T-cell (primary cell): ENCODE measurements at regions not wholly inside any gene's neighbourhood (a gene's known extent, or its start where the extent isn't known, plus 50 kb on each side); places are given as distances from the start of the nearest gene placed in this dataset.

Experiments
- ATAC-seq, 4 experiments: fragments of 200-7000 bp in 3 of 4; fragments of 150-1000 bp in 1 of 4; cut with Tn5 transposase; replicated peaks in 1 of 4; 1 replicate in 3 of 4; 2 replicates in 1 of 4; pipeline ENCODE4 v1.10.0; 2021; ENCODE audit warnings: moderate library complexity in 3 of 4, mild to moderate bottlenecking in 2 of 4, moderate number of reproducible peaks in 1 of 4
- CTCF ChIA-PET, 2 donors: fragments of 300-600 bp; sonication (Branson Sonifier 250); formaldehyde crosslinking; loops; one replicate each; lab custom pipeline; 2022; ENCODE audit warnings: antibody characterized with exemption in 2 of 2; lab: Charles Lee
- POLR2A ChIA-PET, 2 donors: fragments of 300-600 bp; sonication (Branson Sonifier 250); formaldehyde crosslinking; loops; one replicate each; lab custom pipeline; 2022; ENCODE audit warnings: antibody characterized with exemption in 2 of 2; lab: Charles Lee
- DNase-seq, 35 experiments: peaks; one replicate each; pipeline versions ENCODE4 v3.0.0 to v3.0.0-alpha.2; 2013 to 2023
- H3K27ac ChIP-seq: one replicate; pipeline ENCODE4 v1.5.1; 2013; ENCODE audit warnings: low read length
- H3K27me3 ChIP-seq, 2 experiments: replicated peaks in 1 of 2; 1 replicate in 1 of 2; 2 replicates in 1 of 2; pipeline versions ENCODE4 v1.6.1 to v1.7.0; 2013; ENCODE audit warnings: low read length in 1 of 2, mixed read lengths in 1 of 2; ENCODE audit not compliant: control insufficient read depth in 2 of 2, insufficient read depth in 2 of 2; ENCODE audit errors: extremely low read depth in 1 of 2
- H3K36me3 ChIP-seq, 2 donors: 1 replicate in 1 of 2; 2 replicates in 1 of 2; pipeline versions ENCODE4 v1.6.1 to v1.7.0; 2013; ENCODE audit warnings: low read length in 1 of 2; ENCODE audit not compliant: control insufficient read depth in 2 of 2, insufficient read depth in 1 of 2; ENCODE audit errors: extremely low read depth in 1 of 2
- H3K4me1 ChIP-seq, 2 experiments: 1 replicate in 1 of 2; 2 replicates in 1 of 2; pipeline versions ENCODE4 v1.6.1 to v1.7.0; 2013; ENCODE audit warnings: low read length in 2 of 2, mixed read lengths in 1 of 2; ENCODE audit not compliant: insufficient read depth in 2 of 2, control insufficient read depth in 1 of 2; ENCODE audit errors: extremely low read depth in 1 of 2
- H3K4me3 ChIP-seq, 2 donors: 1 replicate in 1 of 2; 2 replicates in 1 of 2; pipeline versions ENCODE4 v1.5.1 to v1.7.0; 2013; ENCODE audit warnings: mild to moderate bottlenecking in 2 of 2, low read length in 1 of 2, moderate library complexity in 1 of 2; ENCODE audit not compliant: control insufficient read depth in 1 of 2; ENCODE audit errors: extremely low read depth in 1 of 2
- H3K9me3 ChIP-seq: 2 replicates; pipeline ENCODE4 v1.7.0; 2013
- H3K27ac Mint-ChIP-seq, 2 donors: one replicate each; pipeline ENCODE4 v1.8.0; 2020 to 2021; ENCODE audit warnings: mild to moderate bottlenecking in 2 of 2, mixed read lengths in 2 of 2
- H3K27me3 Mint-ChIP-seq, 2 donors: one replicate each; pipeline ENCODE4 v1.8.0; 2021 to 2022; ENCODE audit warnings: mixed read lengths in 2 of 2
- H3K36me3 Mint-ChIP-seq: one replicate; pipeline ENCODE4 v1.8.0; 2021; ENCODE audit warnings: mixed read lengths
- H3K4me1 Mint-ChIP-seq, 3 donors: one replicate each; pipeline ENCODE4 v1.8.0; 2020 to 2022; ENCODE audit warnings: mixed read lengths in 3 of 3, mild to moderate bottlenecking in 1 of 3
- H3K4me3 Mint-ChIP-seq, 3 donors: one replicate each; pipeline ENCODE4 v1.8.0; 2020 to 2022; ENCODE audit warnings: mild to moderate bottlenecking in 3 of 3, mixed read lengths in 3 of 3, moderate library complexity in 3 of 3
- H3K9me3 Mint-ChIP-seq, 3 donors: one replicate each; pipeline ENCODE4 v1.8.0; 2020 to 2022; ENCODE audit warnings: mixed read lengths in 3 of 3
- WGBS: methylation state at CpG from one replicate; pipeline ENCODE4 v1.1.5; 2013; ENCODE audit warnings: missing lambda C conversion rate; ENCODE audit not compliant: insufficient coverage; 5-methylcytosine and 5-hydroxymethylcytosine counted together

- Mint-ChIP-seq H3K27me3 (peaks cover 14 to 52% of the 10 kb centered on the region in 2 donors), H3K36me3 (no peaks in the 10 kb centered on the region), H3K4me3 (peak overlapping the region; percentile 77 to 88 (median 82)), H3K27ac (peak overlapping the region; percentile 52 to 80), H3K4me1 (peaks cover 26 to 36% (median 26%) of the 10 kb centered on the region in 3 donors), H3K9me3 (no peaks in the 10 kb centered on the region)
- Histone ChIP-seq H3K9me3 (no peaks in the 10 kb centered on the region), H3K4me3 (peak overlapping the region; percentile 48 to 75), H3K36me3 (no peaks in the 10 kb centered on the region), H3K27ac (no peak overlapping the region), H3K4me1 (peaks cover 5 to 32% of the 10 kb centered on the region in 2 experiments), H3K27me3 (peaks cover 0 to 54% of the 10 kb centered on the region in 2 experiments)
- 5% methylated on average over 69 of the region's 78 CpGs for WGBS
- DNase-seq (peak in 25 of 35 experiments; percentile 13 to 64 (median 34)), ATAC-seq (peak; percentile 75 to 85 (median 81))
- ChIA-PET CTCF (interaction anchor here in 1 of 2 donors (0.6 kb wide), 1 partner anchor 21 kb away, joined by 3 read pairs; no protein-coding TSS in a partner anchor), POLR2A (interaction anchor here (0.6 to 0.7 kb wide), 2 partner anchors 44 to 296 kb away, joined by 3 read pairs; no protein-coding TSS in a partner anchor)
These were observed 183.9 kb downstream of the C9orf50 start for GRCh38 chr9:129436751-129437625.

GRCh38 chr9:129435988-129436717, 184.7 kb downstream of the C9orf50 start:
- H3K36me3 ChIP-seq, result no peaks in the 10 kb centered on the region
- CTCF ChIA-PET, result interaction anchor here in 1 of 2 donors (0.5 kb wide), 1 partner anchor 306 kb away, joined by 4 read pairs; no protein-coding TSS in a partner anchor
- peak in 1 of 4 experiments; percentile 10 for ATAC-seq
- H3K4me3 ChIP-seq, result no peak overlapping the region
- H3K27me3 Mint-ChIP-seq, result peaks cover 14 to 50% of the 10 kb centered on the region in 2 donors
- H3K27ac Mint-ChIP-seq, result no peak overlapping the region
- H3K36me3 Mint-ChIP-seq, result no peaks in the 10 kb centered on the region
- no peak for DNase-seq
- H3K4me3 Mint-ChIP-seq, result peak overlapping the region; percentile 77 to 88 (median 82)
- peaks cover 5 to 32% of the 10 kb centered on the region in 2 experiments for H3K4me1 ChIP-seq
- H3K9me3 Mint-ChIP-seq, result no peaks in the 10 kb centered on the region
- no peak overlapping the region for H3K27ac ChIP-seq
- no peaks in the 10 kb centered on the region for H3K9me3 ChIP-seq
- 75% methylated on average over 26 of the region's 30 CpGs for WGBS
- POLR2A ChIA-PET, result no interaction called here
- peaks cover 0 to 52% of the 10 kb centered on the region in 2 experiments for H3K27me3 ChIP-seq
- peaks cover 26 to 36% (median 26%) of the 10 kb centered on the region in 3 donors for H3K4me1 Mint-ChIP-seq

GRCh38 chr9:129435291-129435690, 185.6 kb downstream of the C9orf50 start:
- ChIA-PET POLR2A (interaction anchor here in 1 of 2 donors (0.6 kb wide), 1 partner anchor 1236 kb away, joined by 7 read pairs; no protein-coding TSS in a partner anchor), CTCF (interaction anchor here in 1 of 2 donors (0.5 kb wide), 1 partner anchor 305 kb away, joined by 4 read pairs; no protein-coding TSS in a partner anchor)
- peaks cover 5 to 26% of the 10 kb centered on the region in 2 experiments for H3K4me1 ChIP-seq
- DNase-seq (no peak), ATAC-seq (no peak)
- 90% methylated on average over 10 of the region's 12 CpGs for WGBS
- H3K4me3 Mint-ChIP-seq, result no peak overlapping the region
- no peaks in the 10 kb centered on the region for H3K9me3 Mint-ChIP-seq
- peaks cover 0 to 45% of the 10 kb centered on the region in 2 experiments for H3K27me3 ChIP-seq
- peak overlapping the region in 1 of 2 donors; percentile 39 for H3K27ac Mint-ChIP-seq
- peaks cover 14 to 41% of the 10 kb centered on the region in 2 donors for H3K27me3 Mint-ChIP-seq
- H3K9me3 ChIP-seq, result no peaks in the 10 kb centered on the region
- H3K4me3 ChIP-seq, result no peak overlapping the region
- H3K36me3 Mint-ChIP-seq, result no peaks in the 10 kb centered on the region
- H3K36me3 ChIP-seq, result no peaks in the 10 kb centered on the region
- peaks cover 19 to 27% (median 23%) of the 10 kb centered on the region in 3 donors for H3K4me1 Mint-ChIP-seq
- no peak overlapping the region for H3K27ac ChIP-seq

GRCh38 chr9:129434187-129434586, 186.7 kb downstream of the C9orf50 start:
- peaks cover 5 to 25% of the 10 kb centered on the region in 2 experiments for H3K4me1 ChIP-seq
- ChIA-PET CTCF (no interaction called here), POLR2A (no interaction called here)
- DNase-seq (no peak), ATAC-seq (no peak)
- no peak overlapping the region for H3K4me3 ChIP-seq
- H3K9me3 Mint-ChIP-seq, result no peaks in the 10 kb centered on the region
- no peaks in the 10 kb centered on the region for H3K36me3 ChIP-seq
- WGBS, result 79% methylated on average over 2 of the region's 2 CpGs
- H3K9me3 ChIP-seq, result no peaks in the 10 kb centered on the region
- no peaks in the 10 kb centered on the region for H3K36me3 Mint-ChIP-seq
- H3K4me3 Mint-ChIP-seq, result no peak overlapping the region
- no peak overlapping the region for H3K27ac ChIP-seq
- H3K27me3 ChIP-seq, result peaks cover 0 to 37% of the 10 kb centered on the region in 2 experiments
- no peak overlapping the region for H3K27ac Mint-ChIP-seq
- peaks cover 11 to 33% of the 10 kb centered on the region in 2 donors for H3K27me3 Mint-ChIP-seq
- H3K4me1 Mint-ChIP-seq, result peaks cover 16 to 26% (median 23%) of the 10 kb centered on the region in 3 donors

- no peaks in the 10 kb centered on the region for H3K9me3 ChIP-seq
- ChIA-PET POLR2A (interaction anchor here in 1 of 2 donors (0.9 kb wide), 1 partner anchor 28 kb away, joined by 3 read pairs; no protein-coding TSS in a partner anchor), CTCF (no interaction called here)
- Mint-ChIP-seq H3K9me3 (no peaks in the 10 kb centered on the region), H3K4me3 (no peak overlapping the region), H3K27me3 (peaks cover 4 to 17% of the 10 kb centered on the region in 2 donors), H3K36me3 (no peaks in the 10 kb centered on the region), H3K4me1 (peaks cover 7 to 11% (median 9%) of the 10 kb centered on the region in 3 donors), H3K27ac (no peak overlapping the region)
- H3K27ac ChIP-seq, result no peak overlapping the region
- no peak overlapping the region for H3K4me3 ChIP-seq
- H3K4me1 ChIP-seq, result peaks cover 0 to 14% of the 10 kb centered on the region in 2 experiments
- 70% methylated on average over 13 of the region's 15 CpGs for WGBS
- DNase-seq (no peak), ATAC-seq (no peak)
- no peaks in the 10 kb centered on the region for H3K36me3 ChIP-seq
- peaks cover 0 to 21% of the 10 kb centered on the region in 2 experiments for H3K27me3 ChIP-seq
These were observed 188.4 kb downstream of the C9orf50 start for GRCh38 chr9:129432297-129433154.
